ENCODE measurements at regions not wholly inside any gene's neighbourhood (a gene's known extent, or its start where the extent isn't known, plus 50 kb on each side); places are given as distances from the start of the nearest gene placed in this dataset.
"Not testable (repeated sequence)": the region's sequence is repeated elsewhere in the genome, so short reads cannot be mapped to it uniquely, and the experiment has no call there.

- DNase-seq (ENCODE audit: low spot score) = no peak
These were observed 50.3 kb upstream of the ITGA11 start for GRCh38 chr15:68482246-68482645.

- DNase-seq (ENCODE audit: low spot score) = no peak
These were observed 51.2 kb upstream of the ITGA11 start for GRCh38 chr15:68483165-68483564.

GRCh38 chr15:68484220-68484619 is 52.3 kb upstream of the ITGA11 start:
- DNase-seq (ENCODE audit: low spot score) = no peak

GRCh38 chr15:68484696-68485400 is 52.9 kb upstream of the ITGA11 start:
- no peak for DNase-seq (ENCODE audit: low spot score)

GRCh38 chr15:68485721-68486360 is 53.9 kb upstream of the ITGA11 start:
- no peak for DNase-seq (ENCODE audit: low spot score)

- no peak for DNase-seq (ENCODE audit: low spot score)
These were observed 55.3 kb upstream of the ITGA11 start for GRCh38 chr15:68487087-68487843.

- DNase-seq (ENCODE audit: low spot score) = no peak
These were observed 56.3 kb upstream of the ITGA11 start for GRCh38 chr15:68488290-68488689.

GRCh38 chr15:68488966-68489365 is 57.0 kb upstream of the ITGA11 start:
- DNase-seq (ENCODE audit: low spot score) = no peak

- no peak for DNase-seq (ENCODE audit: low spot score)
These were observed 57.5 kb upstream of the ITGA11 start for GRCh38 chr15:68489421-68489820.

- DNase-seq (ENCODE audit: low spot score) = no peak
These were observed 59.6 kb upstream of the ITGA11 start for GRCh38 chr15:68491415-68492106.

- no peak for DNase-seq (ENCODE audit: low spot score)
These were observed 60.9 kb upstream of the ITGA11 start for GRCh38 chr15:68492855-68493254.

GRCh38 chr15:68493629-68494028 is 61.7 kb upstream of the ITGA11 start:
- no peak for DNase-seq (ENCODE audit: low spot score)

GRCh38 chr15:68494573-68495110 is 62.7 kb upstream of the ITGA11 start:
- no peak for DNase-seq (ENCODE audit: low spot score)

- DNase-seq (ENCODE audit: low spot score) = no peak
These were observed 63.4 kb upstream of the ITGA11 start for GRCh38 chr15:68495221-68495950.

GRCh38 chr15:68495981-68496705 is 64.2 kb upstream of the ITGA11 start:
- no peak for DNase-seq (ENCODE audit: low spot score)

- DNase-seq (ENCODE audit: low spot score) = not testable (repeated sequence)
These were observed 64.8 kb upstream of the ITGA11 start for GRCh38 chr15:68496751-68497150.

- DNase-seq (ENCODE audit: low spot score) = no peak
These were observed 65.4 kb upstream of the ITGA11 start for GRCh38 chr15:68497206-68497910.

- no peak for DNase-seq (ENCODE audit: low spot score)
These were observed 66.1 kb upstream of the ITGA11 start for GRCh38 chr15:68498076-68498475.

GRCh38 chr15:68499620-68500312 is 67.8 kb upstream of the ITGA11 start:
- DNase-seq (ENCODE audit: low spot score) = no peak

Data from SW480 (cell line).